Astrocyte of the cerebellum (primary cell): ENCODE measurements at regions not wholly inside any gene's neighbourhood (a gene's known extent, or its start where the extent isn't known, plus 50 kb on each side); places are given as distances from the start of the nearest gene placed in this dataset.

Experiments
- DNase-seq: peaks from one replicate; pipeline ENCODE4 v3.0.0-alpha.2; 2011; ENCODE audit warnings: low read depth
- H3K4me3 ChIP-seq: 2 replicates; pipeline ENCODE4 v1.5.1; 2011; ENCODE audit warnings: mild to moderate bottlenecking, low read depth, low read length, moderate library complexity
- CTCF ChIP-seq: IDR thresholded peaks from 2 replicates; pipeline ENCODE4 v1.5.1; 2012; ENCODE audit warnings: low read length, low read depth, moderate library complexity, mild to moderate bottlenecking; ENCODE audit errors: missing control alignments
- in situ Hi-C: cut with HindIII; loops from 2 replicates; pipeline ENCODE4 v1.10.0; 2017; ENCODE audit warnings: low sequenced_read_pairs

- no peak overlapping the region for H3K4me3 ChIP-seq
- in situ Hi-C loops = no loop called here
- DNase-seq = no peak
- TF ChIP-seq CTCF = peak; percentile 36
Measured at GRCh38 chr13:90365130-90365529, 982.4 kb upstream of the MIR17HG start.

- TF ChIP-seq CTCF = no peak
- in situ Hi-C loops = no loop called here
- DNase-seq = no peak
- no peak overlapping the region for H3K4me3 ChIP-seq
Measured at GRCh38 chr13:90374168-90374567, 973.3 kb upstream of the MIR17HG start.

GRCh38 chr13:90375851-90376250 lies 971.6 kb upstream of the MIR17HG start:
- H3K4me3 ChIP-seq = no peak overlapping the region
- in situ Hi-C loops = no loop called here
- DNase-seq = no peak
- TF ChIP-seq CTCF = no peak

- TF ChIP-seq CTCF = no peak
- DNase-seq = no peak
- no peak overlapping the region for H3K4me3 ChIP-seq
- in situ Hi-C loops = no loop called here
Measured at GRCh38 chr13:90382425-90382824, 965.1 kb upstream of the MIR17HG start.

- no peak for DNase-seq
- no peak for TF ChIP-seq CTCF
- in situ Hi-C loops = no loop called here
- no peak overlapping the region for H3K4me3 ChIP-seq
Measured at GRCh38 chr13:90385781-90386489, 961.6 kb upstream of the MIR17HG start.

GRCh38 chr13:90388887-90389452 lies 958.5 kb upstream of the MIR17HG start:
- DNase-seq = no peak
- H3K4me3 ChIP-seq = no peak overlapping the region
- in situ Hi-C loops = no loop called here
- TF ChIP-seq CTCF = no peak
